Testis (tissue), 2 donors: ENCODE measurements at regions not wholly inside any gene's neighbourhood (a gene's known extent, or its start where the extent isn't known, plus 50 kb on each side); places are given as distances from the start of the nearest gene placed in this dataset.

Source experiments
- DNase-seq: peaks from one replicate; pipeline ENCODE4 v3.0.0-alpha.2; 2019
- H3K27ac ChIP-seq, 2 donors: fragments of 200-600 bp; sonication (generic); one replicate each; pipeline ENCODE4 v1.5.1; 2019
- H3K27me3 ChIP-seq: fragments of 200-600 bp; sonication (generic); one replicate; pipeline ENCODE4 v1.5.1; 2019
- H3K36me3 ChIP-seq: fragments of 200-600 bp; sonication (generic); one replicate; pipeline ENCODE4 v1.5.1; 2017; ENCODE audit warnings: low read depth; ENCODE audit errors: missing control alignments
- H3K4me1 ChIP-seq: fragments of 200-600 bp; sonication (generic); one replicate; pipeline ENCODE4 v1.5.1; 2019
- H3K4me3 ChIP-seq, 2 donors: fragments of 200-600 bp; sonication (generic); one replicate each; pipeline ENCODE4 v1.5.1; 2017 to 2019
- H3K9me3 ChIP-seq: fragments of 200-600 bp; sonication (generic); one replicate; pipeline ENCODE4 v1.5.1; 2017
- POLR2A ChIP-seq: fragments of 450-650 bp; IDR thresholded peaks from one replicate; pipeline ENCODE4 v1.6.1; 2017; ENCODE audit warnings: antibody characterized with exemption, mild to moderate bottlenecking, moderate library complexity
- WGBS, 2 donors: methylation state at CpG; one replicate each; pipeline ENCODE4 v1.1.5; 2018; 5-methylcytosine and 5-hydroxymethylcytosine counted together
- intact Hi-C: fragments of 100-400 bp; cut with DNase I; formaldehyde crosslinking; loops from one replicate; pipeline ENCODE4 v1.15.1; 2023; ENCODE audit warnings: low total_unique reads
- TF ChIP-seq, protein P1 (sequence below), 3 experiments: fragments of 450-650 bp in 2 of 3; fragments of 200-600 bp in 1 of 3; sonication (generic) in 1 of 3; IDR thresholded peaks; one replicate each; pipeline ENCODE4 v1.5.1; 2016 to 2019; ENCODE audit warnings: antibody characterized with exemption in 3 of 3, mild to moderate bottlenecking in 2 of 3, moderate library complexity in 1 of 3

DNA sequence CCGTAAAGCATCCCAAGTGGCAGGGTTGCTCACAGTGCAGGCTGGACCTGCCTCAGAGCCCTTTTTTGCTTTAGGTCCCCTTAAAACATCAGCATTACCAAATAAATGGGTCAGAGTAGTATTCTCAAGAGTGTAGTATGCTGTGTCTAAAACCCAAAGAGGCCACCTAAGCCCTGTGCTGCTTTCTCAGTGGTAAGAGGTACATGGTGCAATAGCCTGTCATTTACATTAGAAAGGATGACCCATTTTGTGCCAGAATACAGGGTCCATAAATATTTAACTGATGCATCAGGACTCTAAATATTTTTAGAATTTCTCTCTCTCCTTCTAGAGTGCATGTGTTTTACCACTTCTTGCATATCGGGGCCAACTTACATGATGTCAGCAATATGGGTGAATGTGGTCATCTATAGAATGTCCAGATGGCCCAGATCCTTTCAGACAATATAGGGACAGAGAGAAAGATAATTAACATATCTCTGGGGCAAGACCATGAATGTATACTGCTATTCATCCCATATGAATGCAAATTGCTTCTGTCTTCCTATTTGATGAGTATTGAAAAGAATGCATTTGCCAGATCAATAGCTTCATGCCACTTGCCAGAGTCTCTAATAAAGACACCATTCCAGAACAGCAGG, 329.2 kb downstream of the PMP22 start:
- 65 to 97% methylated on average over 2 of the region's 2 CpGs for WGBS, 2 donors
- intact Hi-C loops = no loop called here
- H3K4me1 ChIP-seq = no peaks in the 10 kb centered on the region
- H3K4me3 ChIP-seq = no peak overlapping the region
- no peaks in the 10 kb centered on the region for H3K9me3 ChIP-seq
- no peak for DNase-seq
- no peaks in the 10 kb centered on the region for H3K36me3 ChIP-seq
- no peak overlapping the region for H3K27ac ChIP-seq
- H3K27me3 ChIP-seq = no peaks in the 10 kb centered on the region
- TF ChIP-seq, protein P1, sequence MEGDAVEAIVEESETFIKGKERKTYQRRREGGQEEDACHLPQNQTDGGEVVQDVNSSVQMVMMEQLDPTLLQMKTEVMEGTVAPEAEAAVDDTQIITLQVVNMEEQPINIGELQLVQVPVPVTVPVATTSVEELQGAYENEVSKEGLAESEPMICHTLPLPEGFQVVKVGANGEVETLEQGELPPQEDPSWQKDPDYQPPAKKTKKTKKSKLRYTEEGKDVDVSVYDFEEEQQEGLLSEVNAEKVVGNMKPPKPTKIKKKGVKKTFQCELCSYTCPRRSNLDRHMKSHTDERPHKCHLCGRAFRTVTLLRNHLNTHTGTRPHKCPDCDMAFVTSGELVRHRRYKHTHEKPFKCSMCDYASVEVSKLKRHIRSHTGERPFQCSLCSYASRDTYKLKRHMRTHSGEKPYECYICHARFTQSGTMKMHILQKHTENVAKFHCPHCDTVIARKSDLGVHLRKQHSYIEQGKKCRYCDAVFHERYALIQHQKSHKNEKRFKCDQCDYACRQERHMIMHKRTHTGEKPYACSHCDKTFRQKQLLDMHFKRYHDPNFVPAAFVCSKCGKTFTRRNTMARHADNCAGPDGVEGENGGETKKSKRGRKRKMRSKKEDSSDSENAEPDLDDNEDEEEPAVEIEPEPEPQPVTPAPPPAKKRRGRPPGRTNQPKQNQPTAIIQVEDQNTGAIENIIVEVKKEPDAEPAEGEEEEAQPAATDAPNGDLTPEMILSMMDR (IDR thresholded peaks at IDR 0.05) = no peak
- TF ChIP-seq POLR2A = no peak

DNA sequence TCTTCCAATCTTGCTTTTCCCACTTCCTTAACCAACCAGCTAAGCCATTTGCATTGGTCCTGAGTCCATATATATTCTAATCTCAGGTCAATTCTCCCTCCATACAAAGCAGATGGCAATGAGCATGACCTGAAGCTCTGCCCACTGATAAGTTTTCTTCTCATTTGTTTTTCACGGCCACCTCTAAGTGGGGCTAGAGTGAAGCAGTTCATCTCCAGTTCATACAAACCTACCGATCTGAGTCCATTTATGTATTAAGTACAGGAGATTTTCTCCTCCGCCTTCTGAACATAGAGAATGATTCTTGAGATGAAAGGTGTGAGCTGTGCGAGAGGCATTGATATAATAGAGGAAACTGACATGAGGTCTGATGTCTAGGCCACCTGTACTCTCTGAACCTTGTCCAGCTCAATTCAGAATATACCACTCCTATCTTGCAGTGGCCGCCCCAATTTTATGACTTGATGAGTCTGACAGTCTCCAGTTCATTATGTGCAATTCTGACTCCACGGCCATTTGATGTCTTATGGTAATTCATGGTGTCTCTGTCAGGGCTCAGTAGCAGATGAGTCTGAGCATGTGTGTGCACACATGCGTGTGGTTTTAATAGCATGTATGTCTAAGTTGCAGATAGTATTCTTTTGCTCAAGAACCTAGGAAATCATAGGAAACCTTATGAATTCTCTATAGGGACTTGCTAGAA, 329.8 kb downstream of the PMP22 start:
- TF ChIP-seq, protein P1 (IDR thresholded peaks at IDR 0.05) = no peak
- TF ChIP-seq POLR2A = no peak
- Histone ChIP-seq H3K4me3 (no peak overlapping the region), H3K9me3 (no peaks in the 10 kb centered on the region), H3K4me1 (no peaks in the 10 kb centered on the region), H3K27ac (no peak overlapping the region), H3K36me3 (no peaks in the 10 kb centered on the region), H3K27me3 (no peaks in the 10 kb centered on the region)
- intact Hi-C loops = no loop called here
- DNase-seq = no peak
- 90% methylated on average over 7 of the region's 7 CpGs for WGBS, 2 donors

GRCh38 chr17:14933676-14934075, 331.4 kb downstream of the PMP22 start:
- TF ChIP-seq, protein P1 (IDR thresholded peaks at IDR 0.05) = no peak
- no peak for TF ChIP-seq POLR2A
- Histone ChIP-seq H3K27me3 (no peaks in the 10 kb centered on the region), H3K9me3 (no peaks in the 10 kb centered on the region), H3K27ac (no peak overlapping the region), H3K36me3 (no peaks in the 10 kb centered on the region), H3K4me1 (no peaks in the 10 kb centered on the region), H3K4me3 (no peak overlapping the region)
- intact Hi-C loops = no loop called here
- DNase-seq = no peak
- 87% methylated on average over 4 of the region's 4 CpGs for WGBS, 2 donors

GRCh38 chr17:14926526-14927122, 338.5 kb downstream of the PMP22 start:
- no peaks in the 10 kb centered on the region for H3K36me3 ChIP-seq
- TF ChIP-seq, protein P1 (IDR thresholded peaks at IDR 0.05) = peak; percentile 59 to 81 (median 75)
- TF ChIP-seq POLR2A = no peak
- intact Hi-C loops = no loop called here
- H3K27me3 ChIP-seq = no peaks in the 10 kb centered on the region
- 17 to 28% methylated on average over 7 of the region's 7 CpGs for WGBS, 2 donors
- H3K27ac ChIP-seq = no peak overlapping the region
- H3K4me1 ChIP-seq = no peaks in the 10 kb centered on the region
- H3K4me3 ChIP-seq = no peak overlapping the region
- peak; percentile 74 for DNase-seq
- no peaks in the 10 kb centered on the region for H3K9me3 ChIP-seq
